GM23338 (cell line): ENCODE measurements at regions not wholly inside any gene's neighbourhood (a gene's known extent, or its start where the extent isn't known, plus 50 kb on each side); places are given as distances from the start of the nearest gene placed in this dataset.

Source experiments
- ATAC-seq: fragments of 200-7000 bp; cut with Tn5 transposase; 3 replicates; pipeline ENCODE4 v1.9.1; 2020
- DNase-seq: peaks from one replicate; pipeline ENCODE4 v3.0.0-alpha.2; 2015; ENCODE audit warnings: low spot score
- H2AFZ ChIP-seq: fragments of 200-600 bp; sonication (generic); 2 replicates; pipeline ENCODE4 v1.8.0; 2016; ENCODE audit warnings: antibody characterized with exemption, mild to moderate bottlenecking, moderate library complexity
- H3F3A ChIP-seq: fragments of 200-600 bp; sonication (generic); replicated peaks from 2 replicates; pipeline ENCODE4 v1.8.0; 2017; ENCODE audit warnings: antibody characterized with exemption, mixed run types, low read depth
- H3K27ac ChIP-seq: fragments of 200-600 bp; sonication (generic); 2 replicates; pipeline ENCODE4 v1.6.1; 2016; ENCODE audit warnings: low read depth
- H3K27me3 ChIP-seq: fragments of 200-600 bp; sonication (generic); 2 replicates; pipeline ENCODE4 v1.8.0; 2016; ENCODE audit warnings: mild to moderate bottlenecking, mixed run types, moderate library complexity; ENCODE audit not compliant: insufficient read depth
- H3K36me3 ChIP-seq: fragments of 200-600 bp; sonication (generic); 2 replicates; pipeline ENCODE4 v1.8.0; 2016; ENCODE audit warnings: mild to moderate bottlenecking; ENCODE audit not compliant: insufficient read depth
- H3K4me1 ChIP-seq: fragments of 200-600 bp; sonication (generic); 2 replicates; pipeline ENCODE4 v1.8.0; 2016; ENCODE audit warnings: mild to moderate bottlenecking, moderate library complexity; ENCODE audit not compliant: insufficient read depth
- H3K4me2 ChIP-seq: fragments of 200-600 bp; sonication (generic); 2 replicates; pipeline ENCODE4 v1.7.1; 2017; ENCODE audit warnings: mixed run types
- H3K4me3 ChIP-seq: fragments of 200-600 bp; sonication (generic); 2 replicates; pipeline ENCODE4 v1.6.1; 2016; ENCODE audit warnings: mixed run types
- H3K79me2 ChIP-seq: fragments of 200-600 bp; sonication (generic); replicated peaks from 2 replicates; pipeline ENCODE4 v1.8.0; 2017; ENCODE audit warnings: mild to moderate bottlenecking; ENCODE audit not compliant: insufficient read depth
- H3K9me2 ChIP-seq: fragments of 200-600 bp; sonication (generic); 2 replicates; pipeline ENCODE4 v1.8.0; 2017; ENCODE audit not compliant: insufficient read depth
- H4K20me1 ChIP-seq: fragments of 200-600 bp; sonication (generic); replicated peaks from 2 replicates; pipeline ENCODE4 v1.8.0; 2017; ENCODE audit warnings: mild to moderate bottlenecking; ENCODE audit not compliant: insufficient read depth
- H3K27ac Mint-ChIP-seq: 2 replicates; pipeline ENCODE4 v1.8.0; 2020; ENCODE audit warnings: inconsistent platforms, mild to moderate bottlenecking, moderate library complexity, mixed read lengths
- H3K27me3 Mint-ChIP-seq: 3 replicates; pipeline ENCODE4 v1.8.0; 2022; ENCODE audit warnings: low read depth, mild to moderate bottlenecking, moderate library complexity, mixed read lengths, inconsistent platforms; ENCODE audit not compliant: insufficient read depth, poor library complexity
- H3K36me3 Mint-ChIP-seq: 3 replicates; pipeline ENCODE4 v1.8.0; 2021; ENCODE audit warnings: low read depth, mild to moderate bottlenecking, inconsistent platforms, moderate library complexity, mixed read lengths
- H3K4me1 Mint-ChIP-seq: 3 replicates; pipeline ENCODE4 v1.8.0; 2020; ENCODE audit warnings: mild to moderate bottlenecking, inconsistent platforms, mixed read lengths
- H3K4me3 Mint-ChIP-seq: 3 replicates; pipeline ENCODE4 v1.8.0; 2021; ENCODE audit warnings: moderate library complexity, mild to moderate bottlenecking, inconsistent platforms, mixed read lengths
- H3K9me3 Mint-ChIP-seq: 3 replicates; pipeline ENCODE4 v1.8.0; 2020; ENCODE audit warnings: moderate library complexity, mild to moderate bottlenecking, inconsistent platforms, mixed read lengths
- CREB1 ChIP-seq: fragments of 250-450 bp; sonication (Bioruptor Pico); IDR thresholded peaks from 2 replicates; pipeline ENCODE4 v1.5.0; 2020; ENCODE audit warnings: low read depth, mild to moderate bottlenecking, moderate library complexity
- CTCF ChIP-seq, 2 experiments: fragments of 200-600 bp in 1 of 2; sonication (generic) in 1 of 2; conservative IDR thresholded peaks; 2 replicates each; pipeline versions ENCODE4 v1.5.1 to v1.6.1; 2016 to 2017; ENCODE audit warnings: antibody characterized with exemption in 2 of 2, low read depth in 2 of 2, mild to moderate bottlenecking in 2 of 2, moderate library complexity in 1 of 2
- ETS1 ChIP-seq: IDR thresholded peaks from 2 replicates; pipeline ENCODE4 v1.6.1; 2016; ENCODE audit warnings: antibody characterized with exemption
- EZH2 ChIP-seq: fragments of 200-600 bp; sonication (generic); IDR thresholded peaks from one replicate; pipeline ENCODE4 v1.8.0; 2017; ENCODE audit warnings: antibody characterized with exemption, mild to moderate bottlenecking, low read depth; ENCODE audit not compliant: unreplicated experiment
- JUNB ChIP-seq: IDR thresholded peaks from one replicate; pipeline ENCODE4 v1.6.1; 2016; ENCODE audit warnings: antibody characterized with exemption; ENCODE audit not compliant: unreplicated experiment
- NANOG ChIP-seq: IDR thresholded peaks from 2 replicates; pipeline ENCODE4 v1.6.1; 2016; ENCODE audit warnings: antibody characterized with exemption, borderline replicate concordance
- POLR2AphosphoS5 ChIP-seq: IDR thresholded peaks from 2 replicates; pipeline ENCODE4 v1.6.1; 2016; ENCODE audit warnings: antibody characterized with exemption, low read depth
- REST ChIP-seq: IDR thresholded peaks from one replicate; pipeline ENCODE4 v1.6.1; 2018; ENCODE audit warnings: antibody characterized with exemption; ENCODE audit not compliant: unreplicated experiment
- STAT1 ChIP-seq: IDR thresholded peaks from one replicate; pipeline ENCODE4 v1.6.1; 2016; ENCODE audit warnings: antibody characterized with exemption; ENCODE audit not compliant: unreplicated experiment
- ZNF114 ChIP-seq: fragments of 250-450 bp; sonication (Bioruptor Pico); IDR thresholded peaks from 2 replicates; pipeline ENCODE4 v1.5.0; 2020; ENCODE audit warnings: mild to moderate bottlenecking, moderate library complexity
- ZNF331 ChIP-seq: fragments of 250-450 bp; sonication (Bioruptor Pico); IDR thresholded peaks from 2 replicates; pipeline ENCODE4 v1.5.0; 2020; ENCODE audit warnings: low read depth, mild to moderate bottlenecking, moderate library complexity
- ZNF462 ChIP-seq: fragments of 250-450 bp; sonication (Bioruptor Pico); IDR thresholded peaks from 2 replicates; pipeline ENCODE4 v1.5.0; 2020; ENCODE audit warnings: mild to moderate bottlenecking, moderate library complexity

- TF ChIP-seq POLR2AphosphoS5 (no peak), EZH2 (no peak), NANOG (no peak), CREB1 (CRISPR knock-in tag) (no peak), ZNF331 (CRISPR knock-in tag) (no peak), ZNF114 (CRISPR knock-in tag) (no peak)
Measured at GRCh38 chr11:81990659-81991443, 742.8 kb downstream of the FAM181B start (continued).

- no peak for ATAC-seq
- peaks cover 12% of the 10 kb centered on the region; the same call in 1 of the 2 replicates for H3K36me3 ChIP-seq
- Mint-ChIP-seq H3K27me3 (no peaks in the 10 kb centered on the region), H3K4me3 (no peak overlapping the region), H3K36me3 (peaks cover 39% of the 10 kb centered on the region), H3K27ac (no peak overlapping the region), H3K4me1 (0 out of 3 replicates have a peak, but pooled peaks cover 4% of the 10 kb centered on the region), H3K9me3 (peaks cover 51% of the 10 kb centered on the region)
- H2AFZ ChIP-seq, result no peak overlapping the region
- H3K4me2 ChIP-seq, result no peak overlapping the region
- no peaks in the 10 kb centered on the region for H3K79me2 ChIP-seq
- no peak overlapping the region for H3K27ac ChIP-seq
- H3K4me1 ChIP-seq, result no peaks in the 10 kb centered on the region
- H3K9me2 ChIP-seq, result no peaks in the 10 kb centered on the region
- no peak for DNase-seq
- H3K27me3 ChIP-seq, result no peaks in the 10 kb centered on the region
- no peaks in the 10 kb centered on the region for H3F3A ChIP-seq
- no peak overlapping the region for H3K4me3 ChIP-seq
- H4K20me1 ChIP-seq, result no peaks in the 10 kb centered on the region
- no peak for TF ChIP-seq STAT1
- TF ChIP-seq CTCF (conservative IDR thresholded peaks at IDR 0.05; ENCODE audit: low read depth in 2 of 2), result no peak
- no peak for TF ChIP-seq POLR2AphosphoS5
- TF ChIP-seq ZNF331 (CRISPR knock-in tag), result no peak
- TF ChIP-seq CREB1 (CRISPR knock-in tag), result no peak
- TF ChIP-seq JUNB, result no peak
- TF ChIP-seq ZNF462 (CRISPR knock-in tag), result no peak
- TF ChIP-seq REST, result no peak
- no peak for TF ChIP-seq ETS1
Measured at GRCh38 chr11:81989093-81989492, 744.6 kb downstream of the FAM181B start.
